GM21390 (cell line): ENCODE measurements at regions not wholly inside any gene's neighbourhood (a gene's known extent, or its start where the extent isn't known, plus 50 kb on each side); places are given as distances from the start of the nearest gene placed in this dataset.
"Not testable (repeated sequence)": the region's sequence is repeated elsewhere in the genome, so short reads cannot be mapped to it uniquely, and the experiment has no call there.

ENCODE experiments used
- ATAC-seq: cut with Tn5 transposase; IDR thresholded peaks from one replicate; pipeline ENCODE4 v1.9.1; 2021; ENCODE audit not compliant: unreplicated experiment

GRCh38 chr13:57909833-57910232, 278.3 kb downstream of the PCDH17 start:
- ATAC-seq: not testable (repeated sequence)

GRCh38 chr13:57918086-57918485, 286.5 kb downstream of the PCDH17 start:
- no peak for ATAC-seq

- no peak for ATAC-seq
Observed at GRCh38 chr13:57918913-57919312, 287.4 kb downstream of the PCDH17 start.

- ATAC-seq: no peak
Observed at GRCh38 chr13:57925250-57925649, 293.7 kb downstream of the PCDH17 start.

- ATAC-seq: no peak
Observed at GRCh38 chr13:57925751-57926150, 294.2 kb downstream of the PCDH17 start.

- ATAC-seq: no peak
Observed at GRCh38 chr13:57932061-57932460, 300.5 kb downstream of the PCDH17 start.

- ATAC-seq: no peak
Observed at GRCh38 chr13:57933606-57934005, 302.1 kb downstream of the PCDH17 start.

- ATAC-seq: no peak
Observed at GRCh38 chr13:57935965-57936364, 304.4 kb downstream of the PCDH17 start.

GRCh38 chr13:57946361-57946760, 314.8 kb downstream of the PCDH17 start:
- ATAC-seq: peak; percentile 99

GRCh38 chr13:57948884-57949283, 317.3 kb downstream of the PCDH17 start:
- ATAC-seq: no peak

GRCh38 chr13:57969951-57970350, 338.4 kb downstream of the PCDH17 start:
- ATAC-seq: no peak

- ATAC-seq: no peak
Observed at GRCh38 chr13:57970404-57970803, 338.9 kb downstream of the PCDH17 start.

GRCh38 chr13:57982782-57983181, 351.2 kb downstream of the PCDH17 start:
- no peak for ATAC-seq

GRCh38 chr13:57988276-57988675, 356.7 kb downstream of the PCDH17 start:
- no peak for ATAC-seq

- no peak for ATAC-seq
Observed at GRCh38 chr13:57991041-57991440, 359.5 kb downstream of the PCDH17 start.

- ATAC-seq: no peak
Observed at GRCh38 chr13:57992416-57992815, 360.9 kb downstream of the PCDH17 start.

GRCh38 chr13:57996717-57997116, 365.2 kb downstream of the PCDH17 start:
- ATAC-seq: no peak

GRCh38 chr13:58004751-58005150, 373.2 kb downstream of the PCDH17 start:
- ATAC-seq: no peak

- ATAC-seq: no peak
Observed at GRCh38 chr13:58018020-58018419, 386.5 kb downstream of the PCDH17 start.

GRCh38 chr13:58018865-58019264, 387.3 kb downstream of the PCDH17 start:
- no peak for ATAC-seq

- no peak for ATAC-seq
Observed at GRCh38 chr13:58024103-58024502, 392.6 kb downstream of the PCDH17 start.

- no peak for ATAC-seq
Observed at GRCh38 chr13:58025821-58026220, 394.3 kb downstream of the PCDH17 start.

GRCh38 chr13:58032676-58033460, 401.3 kb downstream of the PCDH17 start:
- no peak for ATAC-seq
